WTC11 (cell line): ENCODE measurements at regions not wholly inside any gene's neighbourhood (a gene's known extent, or its start where the extent isn't known, plus 50 kb on each side); places are given as distances from the start of the nearest gene placed in this dataset.

Experiments
- CTCF ChIP-seq: fragments of 200-600 bp; IDR thresholded peaks from 2 replicates; pipeline ENCODE4 v1.8.0; 2022; ENCODE audit warnings: antibody characterized with exemption
- JUN ChIP-seq: sonication (generic); formaldehyde crosslinking; IDR thresholded peaks from 2 replicates; pipeline ENCODE4 v1.8.0; 2023; ENCODE audit warnings: mild to moderate bottlenecking, missing genetic modification reagents
- RELA ChIP-seq: sonication (generic); formaldehyde crosslinking; IDR thresholded peaks from 2 replicates; pipeline ENCODE4 v1.8.1; 2022; ENCODE audit warnings: missing genetic modification reagents, mild to moderate bottlenecking, borderline replicate concordance
- SP1 ChIP-seq: sonication (generic); formaldehyde crosslinking; conservative IDR thresholded peaks from 2 replicates; pipeline ENCODE4 v1.8.1; 2022; ENCODE audit warnings: missing genetic modification reagents
- ZNF396 ChIP-seq: fragments of 250-450 bp; sonication (Bioruptor Pico); IDR thresholded peaks from 2 replicates; pipeline ENCODE4 v1.8.0; 2021; ENCODE audit warnings: mild to moderate bottlenecking, moderate library complexity, borderline replicate concordance
- ZNF423 ChIP-seq: fragments of 250-450 bp; sonication (Bioruptor Pico); IDR thresholded peaks from 2 replicates; pipeline ENCODE4 v2.1.2; 2022; ENCODE audit warnings: mild to moderate bottlenecking, moderate library complexity
- ZNF512 ChIP-seq: sonication (generic); formaldehyde crosslinking; IDR thresholded peaks from 2 replicates; pipeline ENCODE4 v1.8.1; 2022; ENCODE audit warnings: missing genetic modification reagents, borderline replicate concordance

GRCh38 chr4:66647926-66648325 is 897.4 kb downstream of the CENPC start:
- no peak for TF ChIP-seq ZNF423 (CRISPR knock-in tag)
- no peak for TF ChIP-seq SP1 (CRISPR knock-in tag)
- TF ChIP-seq RELA (CRISPR knock-in tag), result no peak
- TF ChIP-seq CTCF, result no peak
- no peak for TF ChIP-seq ZNF512 (CRISPR knock-in tag)
- TF ChIP-seq ZNF396 (CRISPR knock-in tag), result no peak
- TF ChIP-seq JUN (CRISPR knock-in tag), result no peak
